HG03196 (cell line): ENCODE measurements at regions not wholly inside any gene's neighbourhood (a gene's known extent, or its start where the extent isn't known, plus 50 kb on each side); places are given as distances from the start of the nearest gene placed in this dataset.

Source experiments
- ATAC-seq: cut with Tn5 transposase; IDR thresholded peaks from one replicate; pipeline ENCODE4 v1.9.1; 2021; ENCODE audit not compliant: unreplicated experiment

GRCh38 chr15:88383354-88383753, 83.8 kb downstream of the MRPL46 start:
- ATAC-seq: no peak

GRCh38 chr15:88382482-88382983, 84.7 kb downstream of the MRPL46 start:
- no peak for ATAC-seq

GRCh38 chr15:88378188-88378637, 89.0 kb downstream of the MRPL46 start:
- ATAC-seq: no peak

- ATAC-seq: no peak
These were observed 89.7 kb downstream of the MRPL46 start for GRCh38 chr15:88377509-88377908.

GRCh38 chr15:88376574-88377174, 90.5 kb downstream of the MRPL46 start:
- no peak for ATAC-seq

- no peak for ATAC-seq
These were observed 91.8 kb downstream of the MRPL46 start for GRCh38 chr15:88375234-88375927.

- ATAC-seq: no peak
These were observed 102.1 kb downstream of the MRPL46 start for GRCh38 chr15:88365124-88365523.

GRCh38 chr15:88348579-88349230, 92.2 kb upstream of the NTRK3 start:
- ATAC-seq: no peak

- no peak for ATAC-seq
These were observed 89.4 kb upstream of the NTRK3 start for GRCh38 chr15:88345962-88346361.

- ATAC-seq: no peak
These were observed 88.2 kb upstream of the NTRK3 start for GRCh38 chr15:88344786-88345185.

- ATAC-seq: no peak
These were observed 86.1 kb upstream of the NTRK3 start for GRCh38 chr15:88342666-88343065.

- ATAC-seq: no peak
These were observed 85.1 kb upstream of the NTRK3 start for GRCh38 chr15:88341653-88342052.

- no peak for ATAC-seq
These were observed 84.5 kb upstream of the NTRK3 start for GRCh38 chr15:88341006-88341405.

GRCh38 chr15:88337993-88338392, 81.5 kb upstream of the NTRK3 start:
- ATAC-seq: no peak

- ATAC-seq: no peak
These were observed 78.5 kb upstream of the NTRK3 start for GRCh38 chr15:88335074-88335473.

GRCh38 chr15:88334436-88334835, 77.9 kb upstream of the NTRK3 start:
- ATAC-seq: no peak

GRCh38 chr15:88331291-88331690, 74.8 kb upstream of the NTRK3 start:
- peak; percentile 55 for ATAC-seq

GRCh38 chr15:88326924-88327323, 70.4 kb upstream of the NTRK3 start:
- no peak for ATAC-seq

GRCh38 chr15:88324741-88325065, 68.2 kb upstream of the NTRK3 start:
- ATAC-seq: no peak

- ATAC-seq: no peak
These were observed 67.6 kb upstream of the NTRK3 start for GRCh38 chr15:88323976-88324740.

GRCh38 chr15:88323468-88323867, 66.9 kb upstream of the NTRK3 start:
- ATAC-seq: no peak
